ENCODE measurements at regions not wholly inside any gene's neighbourhood (a gene's known extent, or its start where the extent isn't known, plus 50 kb on each side); places are given as distances from the start of the nearest gene placed in this dataset.
A peak's percentile ranks its signal among the peaks of the same experiment; 100 is the strongest.

- Histone ChIP-seq H3K4me1 (ENCODE audit: control insufficient read depth, insufficient read depth, low read length) (no peaks in the 10 kb centered on the region), H2BK20ac (ENCODE audit: low read depth, low read length) (no peak overlapping the region), H2BK15ac (ENCODE audit: low read depth, low read length) (no peak overlapping the region), H4K20me1 (ENCODE audit: insufficient read depth, low read length) (no peaks in the 10 kb centered on the region), H3K79me1 (ENCODE audit: low read depth in 1 of 2, low read length in 2 of 2) (no peaks in the 10 kb centered on the region), H2AK9ac (replicated peaks; ENCODE audit: low read depth, low read length, poor library complexity) (no peak overlapping the region), H3K9ac (ENCODE audit: low read depth, low read length) (no peak overlapping the region), H3K27me3 (ENCODE audit: control insufficient read depth, insufficient read depth, low read length) (no peaks in the 10 kb centered on the region), H3K27ac (ENCODE audit: insufficient read depth, low read length) (no peak overlapping the region), H3K18ac (ENCODE audit: low read depth, low read length) (no peak overlapping the region), H3K4ac (ENCODE audit: low read depth, low read length) (no peak overlapping the region), H3K4me3 (ENCODE audit: insufficient read depth, low read depth, low read length) (no peak overlapping the region), H3K56ac (ENCODE audit: extremely low read depth, insufficient read depth, low read length) (no peak overlapping the region), H2BK120ac (ENCODE audit: low read depth, low read length) (no peak overlapping the region), H2AFZ (replicated peaks; ENCODE audit: low read length, poor library complexity) (no peak overlapping the region), H3K23ac (ENCODE audit: low read depth, low read length) (no peak overlapping the region), H3K9me1 (ENCODE audit: insufficient read depth, low read length) (no peaks in the 10 kb centered on the region), H4K8ac (ENCODE audit: low read depth in 2 of 2, low read length in 2 of 2) (no peak overlapping the region), H4K5ac (ENCODE audit: low read depth, low read length) (no peak overlapping the region), H4K91ac (ENCODE audit: insufficient read depth, low read depth, low read length) (no peak overlapping the region), H2BK5ac (ENCODE audit: low read depth, low read length, poor library complexity, severe bottlenecking) (no peak overlapping the region), H3K36me3 (ENCODE audit: control insufficient read depth, insufficient read depth, low read length) (no peaks in the 10 kb centered on the region), H3K14ac (replicated peaks; ENCODE audit: low read depth, low read length) (no peak overlapping the region), H2AK5ac (ENCODE audit: low read depth, low read length) (no peak overlapping the region), H3K9me3 (ENCODE audit: control insufficient read depth, insufficient read depth, low read length) (no peaks in the 10 kb centered on the region), H3K4me2 (ENCODE audit: low read depth, low read length) (no peak overlapping the region)
- POLR2A ChIA-PET (ENCODE audit: unreplicated experiment): no interaction called here
- DNase-seq: peak; percentile 3
- in situ Hi-C loops (cut with MboI; ENCODE audit: low sequenced_read_pairs) (no loop called here), dilution Hi-C loops (cut with HindIII; ENCODE audit: low sequenced_read_pairs, unreplicated experiment) (no loop called here), intact Hi-C loops (cut with micrococcal nuclease) (loop anchor here (5.0 kb wide), 1 partner anchor 1204 kb away; no protein-coding TSS in a partner anchor)
- no peak for TF ChIP-seq USF2 (IDR thresholded peaks at IDR 0.05; ENCODE audit: low read depth, low read length)
- TF ChIP-seq RFX5 (IDR thresholded peaks at IDR 0.05; ENCODE audit: low read depth, low read length): no peak
- no peak for TF ChIP-seq ELK1 (IDR thresholded peaks at IDR 0.05; ENCODE audit: borderline replicate concordance, low read depth, low read length)
- no peak for TF ChIP-seq FOS (IDR thresholded peaks at IDR 0.05; ENCODE audit: low read depth, low read length)
- no peak for TF ChIP-seq MAFK (IDR thresholded peaks at IDR 0.05; ENCODE audit: low read depth, low read length)
- no peak for TF ChIP-seq MXI1 (IDR thresholded peaks at IDR 0.05; ENCODE audit: borderline replicate concordance, low read depth, low read length)
- no peak for TF ChIP-seq MAZ (IDR thresholded peaks at IDR 0.05; ENCODE audit: borderline replicate concordance, low read depth, low read length)
- TF ChIP-seq CHD1 (IDR thresholded peaks at IDR 0.05; ENCODE audit: low read depth, low read length): no peak
- TF ChIP-seq POLR2A (IDR thresholded peaks at IDR 0.05; ENCODE audit: low read depth, low read length): no peak
- no peak for TF ChIP-seq CEBPB (IDR thresholded peaks at IDR 0.05; ENCODE audit: low read depth, low read length)
- no peak for TF ChIP-seq RAD21 (IDR thresholded peaks at IDR 0.05; ENCODE audit: low read length)
- ATAC-seq (ENCODE audit: low read depth): no peak
- CTCF ChIA-PET: interaction anchor here (0.7 kb wide), 1 partner anchor 28 kb away, joined by 3 read pairs; no protein-coding TSS in a partner anchor
- no TSS peak for BruUV-seq (replicated peaks)
These were observed 429.2 kb downstream of the TDRD15 start for GRCh38 chr2:21552981-21553380.

Data from IMR-90 (cell line).